SU-DHL-6 (cell line): ENCODE measurements at regions not wholly inside any gene's neighbourhood (a gene's known extent, or its start where the extent isn't known, plus 50 kb on each side); places are given as distances from the start of the nearest gene placed in this dataset.

ENCODE experiments used
- CTCF ChIP-seq: fragments of 200-600 bp; sonication (generic); IDR thresholded peaks from one replicate; pipeline ENCODE4 v1.5.1; 2017; ENCODE audit warnings: antibody characterized with exemption, mild to moderate bottlenecking, low read length, moderate library complexity; ENCODE audit not compliant: insufficient read depth, poor library complexity, severe bottlenecking
- EZH2phosphoT487 ChIP-seq: fragments of 200-600 bp; sonication (generic), shearing (Covaris generic); conservative IDR thresholded peaks from 2 replicates; pipeline ENCODE4 v1.6.1; 2018; ENCODE audit warnings: mild to moderate bottlenecking, antibody characterized with exemption, low read length, moderate library complexity, mixed read lengths

- TF ChIP-seq CTCF (no peak), EZH2phosphoT487 (no peak)
Observed at GRCh38 chr2:122238006-122238559, 482.6 kb downstream of the TSN start.
